Panc1 (cell line): ENCODE measurements at regions not wholly inside any gene's neighbourhood (a gene's known extent, or its start where the extent isn't known, plus 50 kb on each side); places are given as distances from the start of the nearest gene placed in this dataset.

ENCODE experiments used
- ATAC-seq: fragments of 200-7000 bp; cut with Tn5 transposase; 2 replicates; pipeline ENCODE4 v1.9.1; 2020; ENCODE audit warnings: mild to moderate bottlenecking, moderate library complexity
- BruUV-seq: library from RNA; stranded (reverse); fragments of 400-500 nt; replicated peaks from 2 replicates; lab custom pipeline; 2021; lab: Mats Ljungman, UMichigan
- CTCF ChIA-PET: fragments of 300-600 bp; sonication (Branson Sonifier 250); formaldehyde crosslinking; loops from one replicate; lab custom pipeline; 2022; ENCODE audit warnings: antibody characterized with exemption; lab: Charles Lee
- POLR2A ChIA-PET: fragments of 300-600 bp; sonication (Branson Sonifier 250); formaldehyde crosslinking; loops from one replicate; lab custom pipeline; 2022; ENCODE audit warnings: antibody characterized with exemption; lab: Charles Lee
- DNase-seq: peaks from one replicate; pipeline ENCODE4 v3.0.0-alpha.2; 2010; ENCODE audit warnings: low read depth, low spot score
- H3K27ac ChIP-seq: 2 replicates; pipeline ENCODE4 v1.5.1; 2011; ENCODE audit warnings: mild to moderate bottlenecking, low read length, inconsistent platforms
- H3K27me3 ChIP-seq: fragments of 200-500 bp; sonication (Bioruptor generic); 2 replicates; pipeline ENCODE4 v1.6.0; 2014; ENCODE audit warnings: low read length, inconsistent platforms; ENCODE audit not compliant: control insufficient read depth, insufficient read depth
- H3K36me3 ChIP-seq: fragments of 200-500 bp; sonication (Bioruptor generic); 2 replicates; pipeline ENCODE4 v1.5.1; 2014; ENCODE audit warnings: inconsistent platforms, mild to moderate bottlenecking, low read length, moderate library complexity; ENCODE audit not compliant: control insufficient read depth, insufficient read depth
- H3K4me1 ChIP-seq: 2 replicates; pipeline ENCODE4 v1.5.1; 2011; ENCODE audit warnings: inconsistent platforms, mild to moderate bottlenecking, low read length, moderate library complexity; ENCODE audit not compliant: control insufficient read depth, insufficient read depth
- H3K4me3 ChIP-seq, 2 experiments: 2 replicates each; pipeline ENCODE4 v1.5.1; 2011 to 2012; ENCODE audit warnings: low read depth in 2 of 2, low read length in 2 of 2, mild to moderate bottlenecking in 2 of 2, inconsistent platforms in 1 of 2, moderate library complexity in 1 of 2
- H3K9me3 ChIP-seq: fragments of 200-500 bp; sonication (Bioruptor generic); 2 replicates; pipeline ENCODE4 v1.5.1; 2014; ENCODE audit warnings: low read depth, mild to moderate bottlenecking, inconsistent platforms, low read length, moderate library complexity; ENCODE audit not compliant: control insufficient read depth, insufficient read depth
- POLR2AphosphoS5 ChIP-seq: IDR thresholded peaks from 2 replicates; pipeline ENCODE4 v1.6.1; 2012; ENCODE audit warnings: mild to moderate bottlenecking, low read depth, low read length, moderate library complexity
- SIN3A ChIP-seq: IDR thresholded peaks from 2 replicates; pipeline ENCODE4 v1.6.1; 2012; ENCODE audit warnings: low read depth, mild to moderate bottlenecking, low read length, moderate library complexity, borderline replicate concordance; ENCODE audit not compliant: insufficient read depth
- TCF7L2 ChIP-seq: IDR thresholded peaks from 2 replicates; pipeline ENCODE4 v1.6.1; 2011; ENCODE audit warnings: mild to moderate bottlenecking, low read depth, low read length, inconsistent platforms
- in situ Hi-C: cut with HindIII; loops from 2 replicates; pipeline ENCODE4 v1.10.0; 2016; ENCODE audit warnings: low sequenced_read_pairs, low pct_unique_long_range_greater_than_20kb
- intact Hi-C: fragments of 100-400 bp; cut with micrococcal nuclease; formaldehyde crosslinking; loops from one replicate; pipeline ENCODE4 v1.10.0; 2022; ENCODE audit not compliant: unreplicated experiment
- TF ChIP-seq, protein P1 (sequence below), 2 experiments: IDR thresholded peaks; 2 replicates each; pipeline ENCODE4 v1.6.1; 2011 to 2012; ENCODE audit warnings: low read depth in 2 of 2, control low read depth in 1 of 2, low read length in 1 of 2, mild to moderate bottlenecking in 1 of 2, moderate library complexity in 1 of 2; ENCODE audit not compliant: insufficient read depth in 1 of 2
- TF ChIP-seq, protein P2 (sequence below): fragments of 450-650 bp; IDR thresholded peaks from 2 replicates; pipeline ENCODE4 v1.5.1; 2017; ENCODE audit warnings: mild to moderate bottlenecking

DNA sequence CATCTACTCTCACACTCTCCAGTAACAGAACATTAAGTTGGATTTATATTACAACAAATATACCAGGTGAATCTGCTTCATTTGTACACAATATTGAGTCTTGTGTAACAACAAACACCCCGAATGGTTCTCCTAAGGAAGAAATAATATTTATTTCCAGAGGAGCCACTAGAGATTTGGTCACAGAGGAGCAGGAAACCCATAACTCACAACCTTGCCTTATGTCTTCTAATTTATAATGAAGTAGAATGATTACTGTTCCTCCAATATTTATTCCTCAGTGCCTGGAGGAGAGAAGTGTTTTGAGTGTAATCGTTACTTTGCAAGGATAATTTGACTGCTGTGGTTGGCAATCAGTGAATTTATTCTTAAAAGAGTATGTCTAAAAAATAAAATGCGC lies 1243.7 kb upstream of the PCDH20 start:
- BruUV-seq, result no TSS peak
- ChIA-PET CTCF (no interaction called here), POLR2A (no interaction called here)
- H3K9me3 ChIP-seq, result no peaks in the 10 kb centered on the region
- H3K27me3 ChIP-seq, result no peaks in the 10 kb centered on the region
- no peaks in the 10 kb centered on the region for H3K36me3 ChIP-seq
- H3K4me3 ChIP-seq, result no peak overlapping the region
- DNase-seq, result no peak
- no peak overlapping the region for H3K27ac ChIP-seq
- TF ChIP-seq, protein P1, sequence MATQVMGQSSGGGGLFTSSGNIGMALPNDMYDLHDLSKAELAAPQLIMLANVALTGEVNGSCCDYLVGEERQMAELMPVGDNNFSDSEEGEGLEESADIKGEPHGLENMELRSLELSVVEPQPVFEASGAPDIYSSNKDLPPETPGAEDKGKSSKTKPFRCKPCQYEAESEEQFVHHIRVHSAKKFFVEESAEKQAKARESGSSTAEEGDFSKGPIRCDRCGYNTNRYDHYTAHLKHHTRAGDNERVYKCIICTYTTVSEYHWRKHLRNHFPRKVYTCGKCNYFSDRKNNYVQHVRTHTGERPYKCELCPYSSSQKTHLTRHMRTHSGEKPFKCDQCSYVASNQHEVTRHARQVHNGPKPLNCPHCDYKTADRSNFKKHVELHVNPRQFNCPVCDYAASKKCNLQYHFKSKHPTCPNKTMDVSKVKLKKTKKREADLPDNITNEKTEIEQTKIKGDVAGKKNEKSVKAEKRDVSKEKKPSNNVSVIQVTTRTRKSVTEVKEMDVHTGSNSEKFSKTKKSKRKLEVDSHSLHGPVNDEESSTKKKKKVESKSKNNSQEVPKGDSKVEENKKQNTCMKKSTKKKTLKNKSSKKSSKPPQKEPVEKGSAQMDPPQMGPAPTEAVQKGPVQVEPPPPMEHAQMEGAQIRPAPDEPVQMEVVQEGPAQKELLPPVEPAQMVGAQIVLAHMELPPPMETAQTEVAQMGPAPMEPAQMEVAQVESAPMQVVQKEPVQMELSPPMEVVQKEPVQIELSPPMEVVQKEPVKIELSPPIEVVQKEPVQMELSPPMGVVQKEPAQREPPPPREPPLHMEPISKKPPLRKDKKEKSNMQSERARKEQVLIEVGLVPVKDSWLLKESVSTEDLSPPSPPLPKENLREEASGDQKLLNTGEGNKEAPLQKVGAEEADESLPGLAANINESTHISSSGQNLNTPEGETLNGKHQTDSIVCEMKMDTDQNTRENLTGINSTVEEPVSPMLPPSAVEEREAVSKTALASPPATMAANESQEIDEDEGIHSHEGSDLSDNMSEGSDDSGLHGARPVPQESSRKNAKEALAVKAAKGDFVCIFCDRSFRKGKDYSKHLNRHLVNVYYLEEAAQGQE (IDR thresholded peaks at IDR 0.05; ENCODE audit: insufficient read depth in 1 of 2, low read depth in 2 of 2, low read length in 1 of 2), result no peak
- TF ChIP-seq TCF7L2 (no peak), POLR2AphosphoS5 (no peak), SIN3A (no peak)
- TF ChIP-seq, protein P2, sequence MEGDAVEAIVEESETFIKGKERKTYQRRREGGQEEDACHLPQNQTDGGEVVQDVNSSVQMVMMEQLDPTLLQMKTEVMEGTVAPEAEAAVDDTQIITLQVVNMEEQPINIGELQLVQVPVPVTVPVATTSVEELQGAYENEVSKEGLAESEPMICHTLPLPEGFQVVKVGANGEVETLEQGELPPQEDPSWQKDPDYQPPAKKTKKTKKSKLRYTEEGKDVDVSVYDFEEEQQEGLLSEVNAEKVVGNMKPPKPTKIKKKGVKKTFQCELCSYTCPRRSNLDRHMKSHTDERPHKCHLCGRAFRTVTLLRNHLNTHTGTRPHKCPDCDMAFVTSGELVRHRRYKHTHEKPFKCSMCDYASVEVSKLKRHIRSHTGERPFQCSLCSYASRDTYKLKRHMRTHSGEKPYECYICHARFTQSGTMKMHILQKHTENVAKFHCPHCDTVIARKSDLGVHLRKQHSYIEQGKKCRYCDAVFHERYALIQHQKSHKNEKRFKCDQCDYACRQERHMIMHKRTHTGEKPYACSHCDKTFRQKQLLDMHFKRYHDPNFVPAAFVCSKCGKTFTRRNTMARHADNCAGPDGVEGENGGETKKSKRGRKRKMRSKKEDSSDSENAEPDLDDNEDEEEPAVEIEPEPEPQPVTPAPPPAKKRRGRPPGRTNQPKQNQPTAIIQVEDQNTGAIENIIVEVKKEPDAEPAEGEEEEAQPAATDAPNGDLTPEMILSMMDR, result no peak
- in situ Hi-C loops, result no loop called here
- H3K4me1 ChIP-seq, result no peaks in the 10 kb centered on the region
- ATAC-seq, result no peak
- intact Hi-C loops, result no loop called here

DNA sequence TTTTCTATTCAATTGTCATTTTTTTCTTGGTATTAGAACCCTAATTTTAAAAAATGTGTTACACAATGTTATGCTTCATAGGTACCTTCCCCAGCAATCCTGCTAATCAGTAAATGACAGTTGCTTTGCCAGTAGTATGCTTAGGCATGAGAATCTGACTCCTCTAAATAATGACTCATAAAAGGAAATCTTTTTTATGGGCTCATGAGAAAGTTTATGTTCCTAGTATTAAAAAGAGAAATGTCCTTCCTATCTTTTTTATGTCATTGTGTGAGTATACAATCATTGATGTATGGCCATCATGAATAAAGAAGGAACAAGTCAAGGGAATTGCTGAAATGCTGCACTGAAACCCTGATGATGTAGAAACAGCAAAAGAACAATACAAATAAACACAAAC lies 1237.7 kb upstream of the PCDH20 start:
- TF ChIP-seq SIN3A (no peak), POLR2AphosphoS5 (no peak)
- no peak for ATAC-seq
- no peaks in the 10 kb centered on the region for H3K27me3 ChIP-seq
- no TSS peak for BruUV-seq
- no peak overlapping the region for H3K4me3 ChIP-seq
- POLR2A ChIA-PET, result no interaction called here
- in situ Hi-C loops, result no loop called here
- H3K36me3 ChIP-seq, result no peaks in the 10 kb centered on the region
- no peaks in the 10 kb centered on the region for H3K4me1 ChIP-seq
- no peaks in the 10 kb centered on the region for H3K9me3 ChIP-seq
- no peak for DNase-seq
- CTCF ChIA-PET, result no interaction called here
- intact Hi-C loops, result no loop called here
- H3K27ac ChIP-seq, result no peak overlapping the region

DNA sequence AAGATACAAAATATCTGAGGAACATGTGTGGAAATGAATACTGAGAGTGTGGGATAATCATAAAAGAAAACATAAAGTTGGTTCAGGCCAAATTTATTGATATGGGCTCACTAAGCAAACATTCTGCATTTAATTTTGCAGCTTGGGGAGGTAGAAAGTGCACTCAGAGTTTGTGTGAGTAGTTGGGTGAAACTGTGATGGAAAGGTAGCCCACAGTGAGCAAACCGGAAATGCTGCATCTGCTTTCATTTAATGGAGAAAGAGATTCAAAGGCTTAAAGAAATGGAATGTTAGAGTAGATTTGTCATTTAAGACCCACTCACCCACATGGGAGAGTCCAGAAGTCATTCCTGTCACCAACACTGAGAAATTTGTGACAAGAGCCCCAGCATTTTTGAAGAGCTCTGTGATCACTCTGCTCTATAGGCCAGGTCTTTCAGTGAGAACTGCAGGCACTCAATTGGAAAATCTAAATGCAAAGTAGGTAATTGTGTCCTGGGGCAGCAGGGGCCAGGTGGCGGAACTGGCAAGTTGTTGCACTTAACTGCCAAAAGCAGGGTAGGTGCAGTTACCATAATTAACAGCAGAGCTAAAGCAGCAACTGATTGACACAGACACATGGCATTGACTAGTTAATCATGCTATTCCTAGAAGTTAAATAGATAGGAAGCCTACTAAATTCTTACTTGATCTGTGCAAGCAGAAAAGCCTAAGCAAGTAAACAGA lies 1228.3 kb upstream of the PCDH20 start:
- Histone ChIP-seq H3K9me3 (no peaks in the 10 kb centered on the region), H3K4me1 (no peaks in the 10 kb centered on the region), H3K4me3 (no peak overlapping the region), H3K36me3 (no peaks in the 10 kb centered on the region), H3K27me3 (no peaks in the 10 kb centered on the region), H3K27ac (no peak overlapping the region)
- ATAC-seq (no peak), DNase-seq (no peak)
- in situ Hi-C loops (no loop called here), intact Hi-C loops (no loop called here)
- CTCF ChIA-PET, result no interaction called here
- BruUV-seq, result no TSS peak
- POLR2A ChIA-PET, result no interaction called here
- TF ChIP-seq, protein P2, result no peak
- no peak for TF ChIP-seq TCF7L2
- no peak for TF ChIP-seq POLR2AphosphoS5
- TF ChIP-seq, protein P1 (IDR thresholded peaks at IDR 0.05; ENCODE audit: insufficient read depth in 1 of 2, low read depth in 2 of 2, low read length in 1 of 2), result no peak
- TF ChIP-seq SIN3A, result no peak
